Breast epithelium (tissue), 4 donors: ENCODE measurements at regions not wholly inside any gene's neighbourhood (a gene's known extent, or its start where the extent isn't known, plus 50 kb on each side); places are given as distances from the start of the nearest gene placed in this dataset.
"Not testable (repeated sequence)": the region's sequence is repeated elsewhere in the genome, so short reads cannot be mapped to it uniquely, and the experiment has no call there.

Experiments used
- DNase-seq, 2 donors: peaks; one replicate each; pipeline ENCODE4 v3.0.0-alpha.2; 2019; ENCODE audit warnings: low spot score in 2 of 2
- H3K27ac ChIP-seq, 2 donors: fragments of 200-600 bp; sonication (generic) in 1 of 2; one replicate each; pipeline ENCODE4 v1.5.1; 2016 to 2019; ENCODE audit warnings: mild to moderate bottlenecking in 1 of 2
- H3K27me3 ChIP-seq, 2 donors: fragments of 200-600 bp; sonication (generic) in 1 of 2; one replicate each; pipeline versions ENCODE4 v1.5.1 to v1.6.0; 2017 to 2019; ENCODE audit warnings: control low read depth in 1 of 2, mild to moderate bottlenecking in 1 of 2
- H3K36me3 ChIP-seq: fragments of 200-600 bp; one replicate; pipeline ENCODE4 v1.5.1; 2019
- H3K4me1 ChIP-seq, 2 donors: fragments of 200-600 bp; sonication (generic); one replicate each; pipeline ENCODE4 v1.5.1; 2016 to 2019; ENCODE audit warnings: control low read depth in 1 of 2
- H3K4me3 ChIP-seq, 3 donors: fragments of 200-600 bp; sonication (generic); 1 replicate in 2 of 3; 2 replicates in 1 of 3; pipeline ENCODE4 v1.5.1; 2016 to 2019; ENCODE audit warnings: mild to moderate bottlenecking in 3 of 3, moderate library complexity in 2 of 3
- H3K9me3 ChIP-seq, 2 donors: fragments of 200-600 bp; sonication (generic) in 1 of 2; one replicate each; pipeline ENCODE4 v1.5.1; 2016 to 2019; ENCODE audit warnings: control low read depth in 1 of 2
- POLR2A ChIP-seq: fragments of 450-650 bp; IDR thresholded peaks from one replicate; pipeline ENCODE4 v1.6.1; 2016; ENCODE audit warnings: antibody characterized with exemption, mild to moderate bottlenecking, moderate library complexity
- POLR2AphosphoS5 ChIP-seq, 3 donors: sonication (generic); formaldehyde crosslinking; IDR thresholded peaks; one replicate each; pipeline ENCODE4 v1.6.1; 2017; ENCODE audit warnings: antibody characterized with exemption in 3 of 3
- intact Hi-C: fragments of 100-400 bp; cut with DNase I; formaldehyde crosslinking; loops from one replicate; pipeline ENCODE4 v1.15.1; 2023; ENCODE audit warnings: low total_unique reads
- TF ChIP-seq, protein P1 (sequence below), 3 donors: fragments of 450-650 bp; IDR thresholded peaks; one replicate each; pipeline ENCODE4 v1.5.1; 2016 to 2017; ENCODE audit warnings: antibody characterized with exemption in 3 of 3, mild to moderate bottlenecking in 3 of 3, moderate library complexity in 3 of 3

DNA sequence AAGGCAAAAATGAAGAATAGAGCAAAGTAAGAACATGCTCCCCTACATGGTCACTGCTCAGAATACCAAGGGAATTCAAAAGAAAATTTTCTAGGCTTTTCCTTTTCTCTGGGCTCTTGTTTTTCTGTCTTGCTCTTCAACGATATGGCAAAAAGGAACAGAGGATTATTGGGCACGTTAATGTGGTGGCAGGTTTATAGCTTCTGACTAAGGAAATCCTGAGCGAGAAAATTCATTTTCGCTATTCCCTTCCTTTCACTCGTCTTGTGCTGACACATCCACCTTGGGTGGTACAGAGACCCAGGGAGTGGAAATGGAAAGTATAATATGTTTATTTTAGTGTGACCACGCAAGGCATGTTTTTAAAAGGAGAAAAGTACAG, 132.8 kb downstream of the TRIM27 start:
- no peaks in the 10 kb centered on the region for H3K36me3 ChIP-seq
- H3K4me1 ChIP-seq = no peaks in the 10 kb centered on the region
- TF ChIP-seq POLR2A (no peak), POLR2AphosphoS5 (IDR thresholded peaks at IDR 0.05) (no peak)
- TF ChIP-seq, protein P1, sequence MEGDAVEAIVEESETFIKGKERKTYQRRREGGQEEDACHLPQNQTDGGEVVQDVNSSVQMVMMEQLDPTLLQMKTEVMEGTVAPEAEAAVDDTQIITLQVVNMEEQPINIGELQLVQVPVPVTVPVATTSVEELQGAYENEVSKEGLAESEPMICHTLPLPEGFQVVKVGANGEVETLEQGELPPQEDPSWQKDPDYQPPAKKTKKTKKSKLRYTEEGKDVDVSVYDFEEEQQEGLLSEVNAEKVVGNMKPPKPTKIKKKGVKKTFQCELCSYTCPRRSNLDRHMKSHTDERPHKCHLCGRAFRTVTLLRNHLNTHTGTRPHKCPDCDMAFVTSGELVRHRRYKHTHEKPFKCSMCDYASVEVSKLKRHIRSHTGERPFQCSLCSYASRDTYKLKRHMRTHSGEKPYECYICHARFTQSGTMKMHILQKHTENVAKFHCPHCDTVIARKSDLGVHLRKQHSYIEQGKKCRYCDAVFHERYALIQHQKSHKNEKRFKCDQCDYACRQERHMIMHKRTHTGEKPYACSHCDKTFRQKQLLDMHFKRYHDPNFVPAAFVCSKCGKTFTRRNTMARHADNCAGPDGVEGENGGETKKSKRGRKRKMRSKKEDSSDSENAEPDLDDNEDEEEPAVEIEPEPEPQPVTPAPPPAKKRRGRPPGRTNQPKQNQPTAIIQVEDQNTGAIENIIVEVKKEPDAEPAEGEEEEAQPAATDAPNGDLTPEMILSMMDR (IDR thresholded peaks at IDR 0.05) = no peak
- no peak overlapping the region for H3K27ac ChIP-seq
- H3K4me3 ChIP-seq = no peak overlapping the region
- no peak for DNase-seq
- peaks cover 0 to 98% of the 10 kb centered on the region in 2 donors for H3K27me3 ChIP-seq
- no peaks in the 10 kb centered on the region for H3K9me3 ChIP-seq
- intact Hi-C loops = no loop called here

DNA sequence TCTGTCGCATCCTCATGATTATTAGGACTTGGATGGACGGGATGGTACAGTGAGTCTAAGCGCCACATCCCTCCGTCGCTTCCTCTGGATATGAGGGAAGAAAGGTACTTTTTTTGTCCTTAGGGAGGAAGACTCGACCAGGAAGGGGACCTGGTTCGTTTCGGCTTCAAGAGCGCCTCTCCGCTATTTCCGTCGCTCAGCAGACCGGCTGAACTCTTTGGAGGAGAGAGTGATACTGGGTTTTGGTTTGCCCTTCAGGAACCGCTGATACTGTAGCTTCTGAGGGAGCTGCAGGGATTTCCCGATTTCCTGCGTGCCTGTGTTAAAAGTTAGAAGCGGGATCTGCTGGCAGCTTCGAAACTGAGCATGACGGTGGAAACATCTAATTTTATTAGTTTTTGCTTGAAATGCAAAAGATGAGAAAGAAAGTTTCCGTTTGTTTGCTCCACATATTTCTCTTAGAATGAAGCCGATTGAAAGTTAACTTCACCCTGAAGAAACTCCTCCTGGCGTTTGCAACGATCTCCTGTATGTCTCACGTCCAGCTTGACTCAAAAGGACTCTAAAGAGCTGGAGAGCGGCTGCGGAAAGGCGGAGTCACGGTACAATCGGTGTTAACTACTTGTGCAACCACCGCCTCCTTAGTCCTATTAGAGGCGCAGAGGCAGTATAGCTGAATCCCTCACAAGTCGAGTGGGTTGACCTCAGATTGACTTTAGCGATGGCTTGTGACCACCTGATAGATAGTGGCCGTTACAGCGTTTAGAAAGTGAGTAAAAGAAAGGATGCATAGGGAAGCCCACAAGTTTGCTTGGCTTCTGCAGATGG, 129.4 kb downstream of the TRIM27 start:
- H3K36me3 ChIP-seq = no peaks in the 10 kb centered on the region
- H3K4me3 ChIP-seq = no peak overlapping the region
- peaks cover 0 to 81% of the 10 kb centered on the region in 2 donors for H3K27me3 ChIP-seq
- intact Hi-C loops = no loop called here
- no peaks in the 10 kb centered on the region for H3K4me1 ChIP-seq
- H3K9me3 ChIP-seq = no peaks in the 10 kb centered on the region
- TF ChIP-seq POLR2A = no peak
- TF ChIP-seq POLR2AphosphoS5 (IDR thresholded peaks at IDR 0.05) = no peak
- TF ChIP-seq, protein P1 (IDR thresholded peaks at IDR 0.05) = no peak
- DNase-seq = no peak
- no peak overlapping the region for H3K27ac ChIP-seq

DNA sequence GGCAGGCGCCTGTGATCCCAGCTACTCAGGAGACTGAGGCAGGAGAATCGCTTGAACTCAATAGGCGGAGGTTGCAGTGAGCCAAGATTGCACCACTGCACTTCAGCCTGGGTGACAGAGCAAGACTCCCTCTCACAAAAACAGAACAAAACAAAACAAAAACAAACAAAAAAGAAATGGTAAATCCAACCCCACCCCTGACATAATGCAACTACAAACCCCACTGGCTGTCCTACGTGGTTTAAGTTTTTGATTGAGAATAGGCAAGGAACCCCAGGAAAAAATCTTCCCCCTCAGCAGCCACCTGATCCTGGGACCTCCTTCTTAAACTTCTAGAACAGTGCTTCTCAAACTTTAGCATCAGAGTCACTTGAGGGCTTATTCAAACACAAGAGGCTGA, 123.1 kb downstream of the TRIM27 start:
- DNase-seq, H3K36me3 ChIP-seq, intact Hi-C loops, H3K9me3 ChIP-seq, H3K4me1 ChIP-seq, H3K4me3 ChIP-seq, H3K27ac ChIP-seq: not testable (repeated sequence)
- peaks cover 0 to 66% of the 10 kb centered on the region in 2 donors for H3K27me3 ChIP-seq

DNA sequence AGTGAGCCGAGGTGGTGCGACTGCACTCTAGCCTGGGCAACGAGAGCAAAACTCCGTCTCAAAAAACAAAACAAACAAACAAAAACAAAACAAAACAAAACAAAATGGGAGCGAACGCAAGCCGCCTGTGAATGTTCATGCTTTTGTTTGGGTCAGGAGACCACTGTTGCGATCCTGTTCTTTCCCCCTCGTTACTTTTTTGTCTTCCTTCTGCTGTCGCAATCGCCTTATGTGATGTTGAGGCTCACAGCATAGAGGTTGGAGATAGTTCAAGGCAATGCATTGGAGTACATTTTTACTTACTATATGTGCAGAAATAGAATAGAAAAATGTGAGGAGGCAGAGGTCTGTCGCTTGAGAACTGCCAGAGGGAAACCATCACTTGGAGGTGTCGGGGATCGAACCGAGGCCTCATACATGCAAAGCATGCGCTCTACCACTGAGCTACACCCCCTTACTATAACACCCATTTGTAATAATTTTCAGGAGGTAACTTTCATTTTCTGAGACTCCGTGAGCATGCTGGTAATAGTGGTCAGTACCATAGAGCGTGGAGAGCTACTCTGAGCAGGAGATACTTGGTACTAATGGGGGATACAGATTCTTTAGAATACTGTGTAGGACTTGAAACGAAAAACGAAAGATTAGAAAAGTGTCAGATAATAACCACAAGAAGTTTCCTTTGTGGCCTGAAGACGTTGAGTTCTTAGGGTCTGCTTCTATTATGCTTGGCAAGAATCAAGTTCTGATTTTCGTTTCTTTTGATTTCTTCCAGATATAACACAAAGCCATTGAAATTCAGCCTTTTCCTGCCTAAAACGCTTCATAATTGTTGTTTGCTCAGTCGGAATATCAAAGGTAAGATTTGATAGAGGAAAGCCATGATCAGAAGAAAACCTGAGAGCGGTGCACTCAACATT, 121.1 kb downstream of the TRIM27 start:
- Histone ChIP-seq H3K36me3 (no peaks in the 10 kb centered on the region), H3K27ac (no peak overlapping the region), H3K9me3 (no peaks in the 10 kb centered on the region), H3K27me3 (peaks cover 0 to 64% of the 10 kb centered on the region in 2 donors), H3K4me3 (no peak overlapping the region), H3K4me1 (no peaks in the 10 kb centered on the region)
- DNase-seq = no peak
- intact Hi-C loops = no loop called here
- TF ChIP-seq POLR2A (no peak), POLR2AphosphoS5 (IDR thresholded peaks at IDR 0.05) (no peak)

DNA sequence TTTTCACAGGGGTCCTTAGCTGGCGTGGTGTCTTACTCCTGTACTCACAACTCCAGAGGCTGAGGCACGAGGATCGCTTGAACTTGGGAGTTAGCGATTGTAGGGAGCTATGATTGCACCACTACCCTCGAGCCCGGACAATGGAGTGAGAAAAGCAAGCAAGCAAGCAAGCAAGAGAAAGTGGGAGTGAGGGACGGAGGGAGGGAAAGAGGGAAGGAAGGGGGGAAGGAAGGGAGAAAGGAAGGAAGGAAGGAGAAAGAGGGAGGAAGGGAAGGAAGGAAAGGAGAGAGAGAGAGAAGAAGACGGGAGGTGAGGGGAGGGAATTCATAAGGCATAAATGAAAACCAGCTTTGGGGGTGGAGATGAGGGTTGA, 120.5 kb downstream of the TRIM27 start:
- intact Hi-C loops = no loop called here

More for the DNA sequence above, 120.5 kb downstream of the TRIM27 start:
- H3K36me3 ChIP-seq = no peaks in the 10 kb centered on the region
- TF ChIP-seq POLR2AphosphoS5 (IDR thresholded peaks at IDR 0.05) (no peak), POLR2A (no peak)
- TF ChIP-seq, protein P1 (IDR thresholded peaks at IDR 0.05) = no peak
- no peak overlapping the region for H3K4me3 ChIP-seq
- H3K27me3 ChIP-seq = peaks cover 0 to 69% of the 10 kb centered on the region in 2 donors
- H3K27ac ChIP-seq = no peak overlapping the region
- no peak for DNase-seq
- no peaks in the 10 kb centered on the region for H3K9me3 ChIP-seq
- no peaks in the 10 kb centered on the region for H3K4me1 ChIP-seq
